ENCODE measurements at regions not wholly inside any gene's neighbourhood (a gene's known extent, or its start where the extent isn't known, plus 50 kb on each side); places are given as distances from the start of the nearest gene placed in this dataset.

GRCh38 chr1:29812408-29813135, 576.2 kb downstream of the PTPRU start (continued):
- TF ChIP-seq PRDM15 (CRISPR knock-in tag; IDR thresholded peaks at IDR 0.05): no peak
- no peak for TF ChIP-seq POU2F2 (IDR thresholded peaks at IDR 0.05; ENCODE audit: borderline replicate concordance, low read depth, low read length)
- no peak for TF ChIP-seq SP1 (IDR thresholded peaks at IDR 0.05; ENCODE audit: low read depth, low read length)
- no peak for TF ChIP-seq ZNF274 (IDR thresholded peaks at IDR 0.05; ENCODE audit: insufficient read depth, insufficient read length)
- TF ChIP-seq ZSCAN29 (IDR thresholded peaks at IDR 0.05): no peak
- TF ChIP-seq BCLAF1 (IDR thresholded peaks at IDR 0.05): no peak
- TF ChIP-seq BACH1 (IDR thresholded peaks at IDR 0.05; ENCODE audit: borderline replicate concordance): no peak
- no peak for TF ChIP-seq BMI1 (IDR thresholded peaks at IDR 0.05; ENCODE audit: borderline replicate concordance)
- TF ChIP-seq CREB1 (IDR thresholded peaks at IDR 0.05; ENCODE audit: low read depth): no peak
- TF ChIP-seq ETV6 (conservative IDR thresholded peaks at IDR 0.05 in 1 of 2, IDR thresholded peaks at IDR 0.05 in 1 of 2; ENCODE audit: borderline replicate concordance in 1 of 2, low read depth in 1 of 2): no peak
